Osteoblast (primary cell): ENCODE measurements at regions not wholly inside any gene's neighbourhood (a gene's known extent, or its start where the extent isn't known, plus 50 kb on each side); places are given as distances from the start of the nearest gene placed in this dataset.

Experiments used
- DNase-seq: peaks from one replicate; pipeline ENCODE4 v3.0.0; 2011; ENCODE audit warnings: low spot score, mixed read lengths; ENCODE audit not compliant: insufficient read length; ENCODE audit errors: missing footprints
- H2AFZ ChIP-seq: 2 replicates; pipeline ENCODE4 v1.6.0; 2011; ENCODE audit warnings: mild to moderate bottlenecking, low read length
- H3K27ac ChIP-seq: 2 replicates; pipeline ENCODE4 v1.5.1; 2011; ENCODE audit warnings: mild to moderate bottlenecking, low read depth, low read length, moderate library complexity
- H3K27me3 ChIP-seq: 2 replicates; pipeline ENCODE4 v1.6.0; 2012; ENCODE audit warnings: mild to moderate bottlenecking, control low read depth, inconsistent platforms, low read length, moderate library complexity; ENCODE audit not compliant: insufficient read depth
- H3K36me3 ChIP-seq: 2 replicates; pipeline ENCODE4 v1.5.1; 2011; ENCODE audit warnings: mild to moderate bottlenecking, low read length, control low read depth, moderate library complexity; ENCODE audit not compliant: insufficient read depth
- H3K4me1 ChIP-seq: 2 replicates; pipeline ENCODE4 v1.5.1; 2011; ENCODE audit warnings: mild to moderate bottlenecking, low read length, control low read depth, moderate library complexity; ENCODE audit not compliant: insufficient read depth
- H3K4me2 ChIP-seq: 2 replicates; pipeline ENCODE4 v1.6.0; 2011; ENCODE audit warnings: mild to moderate bottlenecking, low read length; ENCODE audit not compliant: insufficient read depth
- H3K4me3 ChIP-seq: fragments of 200-600 bp; sonication (generic); 3 replicates; pipeline ENCODE4 v1.5.1; 2012; ENCODE audit warnings: mild to moderate bottlenecking, low read length, inconsistent platforms; ENCODE audit not compliant: insufficient read depth
- H3K79me2 ChIP-seq: 2 replicates; pipeline ENCODE4 v1.6.0; 2012; ENCODE audit warnings: mild to moderate bottlenecking, low read length, control low read depth, inconsistent platforms; ENCODE audit not compliant: insufficient read depth
- H3K9me3 ChIP-seq: 2 replicates; pipeline ENCODE4 v1.5.1; 2011; ENCODE audit warnings: low read depth, low read length, control low read depth
- H4K20me1 ChIP-seq: 2 replicates; pipeline ENCODE4 v1.6.0; 2012; ENCODE audit warnings: mild to moderate bottlenecking, low read length, control low read depth; ENCODE audit not compliant: insufficient read depth
- CTCF ChIP-seq: IDR thresholded peaks from 2 replicates; pipeline ENCODE4 v1.5.1; 2011; ENCODE audit warnings: mild to moderate bottlenecking, low read depth, low read length, moderate library complexity; ENCODE audit errors: extremely low read depth

- Histone ChIP-seq H4K20me1 (no peaks in the 10 kb centered on the region), H3K4me3 (no peak overlapping the region), H3K79me2 (no peaks in the 10 kb centered on the region), H3K9me3 (no peaks in the 10 kb centered on the region), H3K4me2 (peak overlapping the region; percentile 45), H2AFZ (peak overlapping the region; percentile 47), H3K27ac (no peak overlapping the region), H3K27me3 (no peaks in the 10 kb centered on the region), H3K36me3 (no peaks in the 10 kb centered on the region), H3K4me1 (no peaks in the 10 kb centered on the region)
- TF ChIP-seq CTCF: no peak
- DNase-seq: no peak
Observed at GRCh38 chr1:118692143-118692542, 296.0 kb downstream of the TBX15 start.

- H3K27ac ChIP-seq: no peak overlapping the region
- H3K36me3 ChIP-seq: no peaks in the 10 kb centered on the region
- no peak for DNase-seq
- H3K4me1 ChIP-seq: no peaks in the 10 kb centered on the region
- no peaks in the 10 kb centered on the region for H4K20me1 ChIP-seq
- H3K27me3 ChIP-seq: no peaks in the 10 kb centered on the region
- H3K9me3 ChIP-seq: no peaks in the 10 kb centered on the region
- H3K79me2 ChIP-seq: no peaks in the 10 kb centered on the region
- no peak for TF ChIP-seq CTCF
- no peak overlapping the region for H3K4me3 ChIP-seq
- H3K4me2 ChIP-seq: no peak overlapping the region
- H2AFZ ChIP-seq: no peak overlapping the region
Observed at GRCh38 chr1:118688891-118689290, 299.3 kb downstream of the TBX15 start.

- no peak for DNase-seq
- Histone ChIP-seq H3K27me3 (no peaks in the 10 kb centered on the region), H3K9me3 (no peaks in the 10 kb centered on the region), H3K36me3 (no peaks in the 10 kb centered on the region), H2AFZ (no peak overlapping the region), H3K4me1 (no peaks in the 10 kb centered on the region), H4K20me1 (no peaks in the 10 kb centered on the region), H3K4me2 (no peak overlapping the region), H3K4me3 (no peak overlapping the region), H3K79me2 (no peaks in the 10 kb centered on the region), H3K27ac (no peak overlapping the region)
- no peak for TF ChIP-seq CTCF
Observed at GRCh38 chr1:118661769-118662320, 326.3 kb downstream of the TBX15 start.

GRCh38 chr1:118660769-118661168 is 327.4 kb downstream of the TBX15 start:
- Histone ChIP-seq H3K4me1 (no peaks in the 10 kb centered on the region), H3K36me3 (no peaks in the 10 kb centered on the region), H3K27ac (no peak overlapping the region), H3K27me3 (no peaks in the 10 kb centered on the region), H3K4me2 (no peak overlapping the region), H3K79me2 (no peaks in the 10 kb centered on the region), H3K4me3 (no peak overlapping the region), H2AFZ (no peak overlapping the region), H4K20me1 (no peaks in the 10 kb centered on the region), H3K9me3 (no peaks in the 10 kb centered on the region)
- TF ChIP-seq CTCF: no peak
- DNase-seq: no peak
